Activated naive CD4-positive, alpha-beta T cell treated with anti-CD3 and anti-CD28 coated beads, Interleukin-2, amount 10 ng/mL, durations not matched to agents 7 days and 5 days (primary cell): ENCODE measurements at regions not wholly inside any gene's neighbourhood (a gene's known extent, or its start where the extent isn't known, plus 50 kb on each side); places are given as distances from the start of the nearest gene placed in this dataset.
A peak's percentile ranks its signal among the peaks of the same experiment; 100 is the strongest.

Experiments
- CTCF ChIA-PET: fragments of 350-600 bp; sonication (Branson Sonifier 250); formaldehyde crosslinking; loops from one replicate; lab custom pipeline; 2021; ENCODE audit warnings: antibody characterized with exemption; lab: Charles Lee
- DNase-seq: peaks from one replicate; pipeline ENCODE4 v3.0.0-alpha.2; 2020
- H3K27ac Mint-ChIP-seq: one replicate; pipeline ENCODE4 v1.8.0; 2021; ENCODE audit warnings: mild to moderate bottlenecking, moderate library complexity, mixed read lengths
- H3K27me3 Mint-ChIP-seq: one replicate; pipeline ENCODE4 v1.8.0; 2021; ENCODE audit warnings: mild to moderate bottlenecking, mixed read lengths
- H3K36me3 Mint-ChIP-seq: one replicate; pipeline ENCODE4 v1.8.0; 2021; ENCODE audit warnings: mixed read lengths
- H3K4me1 Mint-ChIP-seq: one replicate; pipeline ENCODE4 v1.8.0; 2021; ENCODE audit warnings: mixed read lengths
- H3K4me3 Mint-ChIP-seq: one replicate; pipeline ENCODE4 v1.8.0; 2021; ENCODE audit warnings: mild to moderate bottlenecking, moderate library complexity, mixed read lengths
- H3K9me3 Mint-ChIP-seq: one replicate; pipeline ENCODE4 v1.8.0; 2021; ENCODE audit warnings: mixed read lengths

DNA sequence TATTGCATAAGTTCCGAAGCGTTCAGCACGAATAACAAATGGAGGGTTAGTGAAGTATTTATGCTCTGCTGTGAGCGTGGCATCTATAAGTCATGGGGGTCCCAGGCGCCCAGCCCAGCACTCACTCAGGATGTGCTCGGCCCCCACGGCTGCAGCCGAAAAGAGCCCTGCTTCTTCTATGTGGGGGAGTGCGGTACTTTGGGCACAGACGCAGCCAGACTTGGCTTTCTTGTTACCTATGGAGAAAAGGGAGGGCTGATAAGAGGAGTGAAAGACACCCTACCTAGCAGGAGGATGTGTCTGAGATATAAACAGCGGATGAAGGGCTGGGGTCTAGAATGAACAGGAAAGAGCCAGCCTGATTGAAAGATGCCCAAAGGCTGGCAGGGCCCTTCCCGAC lies 51.4 kb downstream of the MRPL36 start:
- peaks cover 21% of the 10 kb centered on the region for H3K27me3 Mint-ChIP-seq
- no peaks in the 10 kb centered on the region for H3K9me3 Mint-ChIP-seq
- H3K27ac Mint-ChIP-seq = no peak overlapping the region
- H3K4me1 Mint-ChIP-seq = no peaks in the 10 kb centered on the region
- CTCF ChIA-PET = no interaction called here
- DNase-seq = peak; percentile 11
- H3K4me3 Mint-ChIP-seq = no peak overlapping the region
- H3K36me3 Mint-ChIP-seq = no peaks in the 10 kb centered on the region

DNA sequence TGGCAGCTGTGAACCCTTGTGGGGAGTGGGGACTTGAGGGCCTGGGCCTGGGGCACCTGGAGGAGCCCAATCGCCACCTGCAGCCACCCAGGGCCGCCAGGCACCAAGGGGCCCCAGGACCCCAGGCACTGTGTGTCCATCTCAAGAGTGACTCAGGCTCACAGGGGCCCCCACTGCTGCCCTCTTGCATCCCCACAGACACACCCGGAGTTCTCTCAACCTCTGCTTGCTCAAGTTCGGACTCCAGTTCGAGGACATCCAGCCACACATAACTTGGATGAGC lies 51.9 kb downstream of the MRPL36 start:
- no peaks in the 10 kb centered on the region for H3K36me3 Mint-ChIP-seq

DNA sequence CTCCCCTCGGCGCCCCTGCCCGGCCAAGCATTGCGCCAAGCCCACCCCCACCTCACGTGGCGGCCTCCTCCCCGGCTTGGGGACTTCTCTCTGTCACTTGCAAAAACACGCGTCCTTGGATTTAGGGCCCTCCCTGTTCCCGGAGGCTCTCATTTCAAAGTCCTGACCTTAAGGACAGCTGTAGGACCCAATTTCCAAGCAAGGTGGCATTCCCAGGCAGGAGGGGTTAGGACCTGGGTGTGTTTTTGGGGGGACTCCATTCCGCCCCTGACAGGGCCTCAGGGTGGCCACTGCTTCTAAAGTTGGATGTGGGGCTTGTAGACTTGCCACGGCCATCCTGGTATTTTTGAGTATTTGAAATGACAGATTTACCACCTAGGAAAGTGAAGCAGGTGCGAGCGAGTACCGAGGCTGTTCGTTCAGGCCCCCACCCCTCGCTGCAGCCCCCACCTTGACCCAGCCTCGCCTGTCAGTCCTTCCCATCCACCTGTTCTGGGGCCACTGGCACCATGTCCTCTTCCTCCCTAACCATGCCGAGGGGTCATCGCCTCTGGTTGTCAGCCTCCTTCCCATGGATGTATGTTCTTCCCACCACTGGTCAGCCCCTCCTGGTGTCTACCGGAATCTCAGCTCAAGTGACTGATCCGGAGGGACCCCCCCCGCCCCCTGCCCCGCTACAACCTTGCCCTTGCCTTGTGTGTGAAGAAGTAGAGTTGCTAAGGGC lies 52.4 kb downstream of the MRPL36 start:
- H3K27me3 Mint-ChIP-seq = peaks cover 28% of the 10 kb centered on the region
- H3K36me3 Mint-ChIP-seq = no peaks in the 10 kb centered on the region
- H3K27ac Mint-ChIP-seq = no peak overlapping the region
- DNase-seq = peak; percentile 12
- CTCF ChIA-PET = no interaction called here
- H3K9me3 Mint-ChIP-seq = no peaks in the 10 kb centered on the region
- H3K4me3 Mint-ChIP-seq = no peak overlapping the region
- H3K4me1 Mint-ChIP-seq = no peaks in the 10 kb centered on the region

More for the DNA sequence above, 51.9 kb downstream of the MRPL36 start:
- no peak overlapping the region for H3K4me3 Mint-ChIP-seq
- DNase-seq = peak; percentile 5
- no peaks in the 10 kb centered on the region for H3K9me3 Mint-ChIP-seq
- CTCF ChIA-PET = no interaction called here
- no peaks in the 10 kb centered on the region for H3K4me1 Mint-ChIP-seq
- no peak overlapping the region for H3K27ac Mint-ChIP-seq
- peaks cover 26% of the 10 kb centered on the region for H3K27me3 Mint-ChIP-seq

DNA sequence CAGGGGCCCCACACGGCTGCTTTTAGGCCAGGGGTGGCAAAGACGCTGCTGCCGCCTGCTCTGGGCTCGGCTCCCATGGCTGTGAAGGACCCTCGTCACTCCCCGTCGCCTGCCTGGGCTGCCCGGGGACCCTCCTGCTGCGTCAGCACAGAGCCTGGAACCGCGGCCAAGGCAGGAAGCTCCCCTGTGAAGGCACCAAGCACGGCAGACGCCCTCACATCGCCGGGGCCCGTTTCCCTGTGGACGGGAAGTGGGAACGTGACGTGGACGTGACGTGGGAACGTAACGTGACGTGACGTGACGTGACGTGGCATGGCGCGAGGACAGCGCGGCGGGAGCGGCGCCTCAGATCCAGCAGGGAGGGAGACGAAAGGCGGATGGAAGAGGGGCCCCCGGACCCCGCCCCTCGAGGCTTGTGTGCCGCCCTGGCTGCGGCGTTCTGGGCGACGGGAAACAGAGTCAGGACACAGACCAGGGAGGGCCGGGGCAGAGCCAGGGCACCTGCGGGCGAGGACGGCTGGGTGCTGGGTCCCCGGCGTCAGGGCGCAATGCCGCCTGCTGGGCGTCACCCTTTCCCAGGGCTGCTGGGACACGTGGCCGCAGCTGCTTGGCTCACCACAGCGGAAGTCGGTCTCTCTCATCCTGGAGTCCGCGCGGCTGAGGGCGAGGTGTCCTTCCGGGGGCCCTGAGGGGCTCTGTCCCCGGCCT lies 53.1 kb downstream of the MRPL36 start:
- no peaks in the 10 kb centered on the region for H3K4me1 Mint-ChIP-seq
- H3K9me3 Mint-ChIP-seq = no peaks in the 10 kb centered on the region
- CTCF ChIA-PET = no interaction called here
- H3K27me3 Mint-ChIP-seq = peaks cover 28% of the 10 kb centered on the region
- H3K4me3 Mint-ChIP-seq = no peak overlapping the region
- no peaks in the 10 kb centered on the region for H3K36me3 Mint-ChIP-seq
- H3K27ac Mint-ChIP-seq = no peak overlapping the region
- peak; percentile 16 for DNase-seq

DNA sequence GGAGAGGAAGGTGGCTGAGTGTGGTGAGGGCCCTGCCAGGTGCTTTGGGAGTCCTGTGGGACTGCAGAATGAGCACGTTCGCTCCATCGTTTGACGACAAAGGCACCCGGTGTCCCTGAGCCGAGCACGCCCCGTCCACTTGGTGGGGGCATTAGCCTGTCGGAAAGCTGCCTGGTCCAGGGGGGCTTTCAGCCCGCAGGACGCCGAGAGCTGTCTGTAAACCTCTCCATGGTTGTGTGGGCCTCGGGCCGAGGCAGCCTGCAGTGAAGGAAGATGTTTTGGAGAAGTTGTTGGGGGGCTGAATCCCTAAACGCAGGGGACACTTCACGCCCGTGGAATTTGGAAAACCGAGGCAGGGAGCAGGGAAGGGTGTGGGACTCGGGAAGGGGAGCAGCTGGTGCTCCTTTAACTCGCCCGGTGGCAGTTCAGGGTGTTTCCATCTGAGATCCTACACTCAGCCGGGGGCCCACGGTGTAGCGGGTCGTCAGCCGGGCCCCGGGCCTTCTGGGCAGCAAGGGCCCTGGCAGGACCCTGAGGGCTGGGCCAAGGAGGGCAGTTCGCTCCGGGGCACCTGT lies 53.8 kb downstream of the MRPL36 start:
- Mint-ChIP-seq H3K4me1 (no peaks in the 10 kb centered on the region), H3K27me3 (peaks cover 34% of the 10 kb centered on the region), H3K27ac (no peak overlapping the region), H3K9me3 (no peaks in the 10 kb centered on the region), H3K36me3 (no peaks in the 10 kb centered on the region), H3K4me3 (no peak overlapping the region)
- peak; percentile 3 for DNase-seq
- CTCF ChIA-PET = no interaction called here

DNA sequence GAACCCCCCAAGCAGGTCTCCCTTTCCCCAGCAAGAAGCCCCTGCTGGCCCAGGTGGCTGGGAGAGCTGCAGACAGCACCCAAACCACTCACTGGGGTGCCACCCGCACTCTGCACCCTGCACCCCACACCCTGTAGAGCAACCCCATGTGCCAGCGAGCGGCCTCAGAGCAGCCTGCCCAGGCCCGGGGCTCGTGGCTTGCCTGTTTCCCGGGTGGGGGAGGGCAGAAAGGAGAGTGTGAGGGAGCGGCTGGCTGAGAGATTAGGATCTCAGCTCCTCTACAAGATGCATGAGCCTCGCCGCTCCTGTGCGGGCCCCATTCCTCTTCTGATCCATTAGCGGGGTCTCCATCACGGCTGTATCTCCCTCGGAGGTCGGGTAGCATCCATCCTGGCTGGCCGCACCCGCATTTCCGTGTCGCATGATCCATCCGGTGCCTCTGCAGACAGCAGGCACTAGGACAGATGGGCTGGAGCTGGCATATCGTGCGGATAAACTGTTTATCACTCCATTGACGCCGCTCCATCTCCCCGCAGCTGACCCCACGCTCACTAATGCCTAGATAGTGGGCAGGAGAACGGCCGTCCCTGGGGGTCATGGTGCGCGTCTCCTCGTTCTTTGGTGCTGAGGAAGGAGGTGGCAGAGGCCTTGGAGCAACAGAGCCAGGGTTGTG lies 54.4 kb downstream of the MRPL36 start:
- H3K4me3 Mint-ChIP-seq = no peak overlapping the region
- H3K9me3 Mint-ChIP-seq = no peaks in the 10 kb centered on the region
- H3K27me3 Mint-ChIP-seq = peaks cover 34% of the 10 kb centered on the region
- H3K36me3 Mint-ChIP-seq = no peaks in the 10 kb centered on the region
- no peaks in the 10 kb centered on the region for H3K4me1 Mint-ChIP-seq
- DNase-seq = peak; percentile 17
- CTCF ChIA-PET = no interaction called here
- H3K27ac Mint-ChIP-seq = no peak overlapping the region

DNA sequence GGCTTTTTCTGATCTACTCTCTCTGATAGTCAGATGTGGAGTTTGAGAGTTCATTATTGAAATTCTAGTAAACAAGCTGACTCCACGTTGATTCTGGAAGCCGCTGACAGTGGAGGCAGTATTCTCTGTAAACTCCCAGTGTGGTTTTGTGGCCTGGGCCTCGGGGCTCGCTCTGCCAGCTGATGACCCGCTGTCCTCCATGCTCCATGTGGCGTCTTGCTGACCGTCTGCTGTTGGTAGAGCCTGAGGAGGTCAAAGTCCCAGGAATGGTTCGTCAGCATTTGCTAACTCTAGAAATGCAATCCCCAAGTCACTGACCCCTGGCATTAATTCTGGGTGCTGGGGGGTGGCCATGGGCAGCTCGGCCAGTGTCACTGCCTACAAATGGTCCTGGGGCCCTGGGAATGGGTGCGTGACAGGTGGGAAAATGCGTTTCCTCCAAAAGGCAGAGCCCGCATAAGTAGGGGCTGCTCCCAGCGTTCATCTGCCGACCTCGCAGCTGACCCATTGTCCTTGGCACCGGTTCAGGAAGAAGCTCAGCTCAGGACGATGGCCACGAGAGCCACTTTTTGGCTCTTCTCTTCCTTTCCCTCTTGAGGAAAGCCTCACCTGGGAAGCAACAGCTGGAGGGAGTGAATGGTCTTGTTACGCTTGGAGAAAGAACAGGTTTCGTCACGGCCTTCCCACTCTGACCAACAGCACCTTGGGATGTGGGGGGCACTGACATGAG lies 55.1 kb downstream of the MRPL36 start:
- peaks cover 5% of the 10 kb centered on the region for H3K9me3 Mint-ChIP-seq
- no peaks in the 10 kb centered on the region for H3K36me3 Mint-ChIP-seq
- no peaks in the 10 kb centered on the region for H3K4me1 Mint-ChIP-seq
- no peak overlapping the region for H3K4me3 Mint-ChIP-seq
- H3K27ac Mint-ChIP-seq = no peak overlapping the region
- peaks cover 34% of the 10 kb centered on the region for H3K27me3 Mint-ChIP-seq
- CTCF ChIA-PET = no interaction called here
- no peak for DNase-seq

DNA sequence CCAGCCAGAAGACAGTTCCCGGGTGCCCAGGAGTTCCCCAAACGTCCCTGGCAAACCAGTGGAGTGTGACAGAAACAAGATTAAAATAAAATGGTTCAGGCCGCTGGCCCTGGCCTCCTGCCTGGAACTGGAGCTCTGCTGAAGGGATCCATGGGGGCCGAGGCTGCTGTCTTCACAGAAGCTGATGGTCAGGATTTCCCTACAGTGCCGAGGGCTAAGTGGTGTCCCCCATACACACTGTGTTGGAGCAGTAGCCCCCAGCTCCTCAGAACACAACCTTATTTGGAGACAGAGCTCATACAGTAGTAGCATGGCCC lies 55.9 kb downstream of the MRPL36 start:
- CTCF ChIA-PET = interaction anchor here (1.0 kb wide), 1 partner anchor 12 kb away, joined by 3 read pairs; no protein-coding TSS in a partner anchor
- H3K27ac Mint-ChIP-seq = no peak overlapping the region
- H3K9me3 Mint-ChIP-seq = peaks cover 5% of the 10 kb centered on the region
- no peak overlapping the region for H3K4me3 Mint-ChIP-seq
- H3K4me1 Mint-ChIP-seq = no peaks in the 10 kb centered on the region
- peak; percentile 3 for DNase-seq
- no peaks in the 10 kb centered on the region for H3K36me3 Mint-ChIP-seq
- peaks cover 37% of the 10 kb centered on the region for H3K27me3 Mint-ChIP-seq

DNA sequence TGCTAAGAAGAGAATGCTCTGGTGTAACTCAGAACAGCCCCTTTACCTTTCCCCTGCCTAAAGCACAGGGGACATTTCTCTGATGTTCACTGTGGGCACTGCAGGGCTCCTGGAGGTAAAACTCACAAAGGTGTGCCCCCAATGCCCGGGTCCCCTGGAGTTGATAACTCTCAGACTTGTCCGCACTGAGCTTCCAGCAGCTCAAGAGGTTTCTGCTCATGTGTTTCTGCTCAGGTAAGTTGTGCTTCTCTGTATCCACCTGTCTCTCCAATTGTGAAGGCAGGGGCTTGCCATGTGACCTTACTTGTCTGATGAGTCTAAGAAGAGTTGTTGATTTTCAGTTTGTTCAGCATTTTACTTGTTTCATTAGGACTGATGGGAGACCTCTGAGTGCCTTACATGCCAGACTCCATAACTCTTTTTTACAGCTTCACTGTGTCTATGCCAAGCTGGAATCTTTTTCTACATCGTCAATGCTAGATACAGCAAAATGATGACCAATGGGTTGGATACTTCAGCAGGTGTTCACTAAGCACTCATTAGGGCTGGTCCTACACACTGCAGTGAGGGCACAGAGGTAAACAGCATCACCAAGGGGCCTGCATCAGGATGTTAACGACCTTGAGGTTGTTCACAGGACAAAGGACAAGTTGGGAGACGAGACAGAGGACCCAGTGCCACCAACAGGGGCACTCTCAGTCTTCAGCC lies 56.4 kb downstream of the MRPL36 start:
- H3K9me3 Mint-ChIP-seq = peaks cover 5% of the 10 kb centered on the region
- DNase-seq = peak; percentile 15
- H3K36me3 Mint-ChIP-seq = no peaks in the 10 kb centered on the region
- no peaks in the 10 kb centered on the region for H3K4me1 Mint-ChIP-seq
- no peak overlapping the region for H3K4me3 Mint-ChIP-seq
- no peak overlapping the region for H3K27ac Mint-ChIP-seq
- CTCF ChIA-PET = interaction anchor here (0.9 to 1.0 kb wide), 2 partner anchors 10 to 11 kb away, joined by 3 read pairs; no protein-coding TSS in a partner anchor
- H3K27me3 Mint-ChIP-seq = peaks cover 37% of the 10 kb centered on the region

DNA sequence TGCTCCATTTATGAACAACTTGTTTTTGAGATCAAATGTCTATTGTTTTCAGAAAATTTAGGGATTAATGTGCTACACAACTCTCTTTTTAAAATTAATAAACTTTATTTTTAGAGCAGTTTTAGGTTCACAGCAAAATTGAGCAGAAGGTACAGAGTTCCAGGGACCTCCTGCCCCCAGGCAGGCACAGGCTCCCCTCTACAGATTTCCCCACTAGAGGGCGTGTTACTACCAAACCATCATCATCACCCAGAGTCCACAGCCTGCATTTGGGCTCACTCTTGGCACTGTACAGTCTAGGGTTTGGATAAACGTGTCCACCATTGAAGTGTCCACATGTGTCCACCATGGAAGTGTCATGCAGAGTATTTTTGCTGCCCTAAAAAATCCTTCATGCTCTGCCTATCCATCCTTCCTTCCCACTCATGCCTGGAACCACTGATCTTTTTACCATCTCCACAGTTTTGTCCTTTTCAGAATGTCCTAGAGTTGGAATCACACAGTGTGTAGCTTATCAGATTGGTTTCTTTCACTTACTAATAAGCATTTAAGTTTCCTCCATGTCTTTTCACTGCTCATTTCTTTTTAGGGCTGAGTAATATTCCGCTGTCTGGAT lies 61.7 kb downstream of the MRPL36 start:
- peaks cover 32% of the 10 kb centered on the region for H3K27me3 Mint-ChIP-seq
- H3K4me3 Mint-ChIP-seq = no peak overlapping the region

DNA sequence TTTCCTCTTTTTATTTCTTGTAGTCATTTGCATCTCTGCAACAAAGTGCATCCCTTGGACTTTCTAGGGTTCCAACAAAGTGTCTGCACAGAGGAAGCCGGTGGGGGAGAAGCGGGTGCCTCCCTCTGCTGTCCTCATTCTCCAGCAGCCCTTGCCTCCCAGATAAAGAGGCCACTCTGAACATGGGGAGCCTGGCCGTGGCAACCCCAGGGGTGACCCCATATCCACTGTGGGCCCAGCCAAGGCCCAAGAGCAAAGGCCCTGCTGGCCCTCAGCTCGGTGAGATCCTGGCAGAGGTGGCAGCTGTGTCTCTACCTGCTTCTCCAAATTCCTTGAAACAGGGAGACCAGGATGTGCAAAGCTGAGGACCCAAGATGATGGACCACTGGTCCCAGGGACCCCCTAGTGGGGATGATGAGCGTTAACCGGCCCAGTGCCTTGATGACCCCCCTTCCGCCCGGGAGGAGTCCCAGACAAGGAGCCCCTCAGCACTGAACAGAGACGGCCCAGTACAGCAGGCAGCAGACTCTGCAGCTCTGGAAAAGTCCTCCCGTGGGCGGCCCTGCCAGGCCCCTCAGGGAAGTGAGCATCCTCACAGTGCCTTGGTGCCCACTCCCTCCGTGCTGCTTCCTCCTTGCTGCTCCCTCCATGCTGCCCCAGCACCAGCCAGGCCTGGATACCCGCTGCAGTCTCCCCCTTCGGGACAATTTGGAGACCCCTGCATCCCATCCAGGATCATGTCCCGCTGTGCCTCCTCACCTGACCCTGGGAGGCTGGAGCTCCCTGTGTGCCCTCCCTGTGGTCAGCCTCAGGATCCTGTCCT lies 62.5 kb downstream of the MRPL36 start:
- CTCF ChIA-PET = interaction anchor here (1.0 to 1.2 kb wide), 2 partner anchors 13 to 71 kb away, joined by 3 to 4 read pairs; no protein-coding TSS in a partner anchor
- H3K9me3 Mint-ChIP-seq = peaks cover 5% of the 10 kb centered on the region
- DNase-seq = peak; percentile 19

More for the DNA sequence above, 61.7 kb downstream of the MRPL36 start:
- H3K27ac Mint-ChIP-seq = no peak overlapping the region
- CTCF ChIA-PET = interaction anchor here (0.9 to 1.6 kb wide), 3 partner anchors 14 to 70 kb away, joined by 4 to 5 read pairs (median 4); no protein-coding TSS in a partner anchor
- H3K4me1 Mint-ChIP-seq = no peaks in the 10 kb centered on the region
- peak; percentile 63 for DNase-seq
- H3K9me3 Mint-ChIP-seq = peaks cover 5% of the 10 kb centered on the region
- H3K36me3 Mint-ChIP-seq = no peaks in the 10 kb centered on the region

DNA sequence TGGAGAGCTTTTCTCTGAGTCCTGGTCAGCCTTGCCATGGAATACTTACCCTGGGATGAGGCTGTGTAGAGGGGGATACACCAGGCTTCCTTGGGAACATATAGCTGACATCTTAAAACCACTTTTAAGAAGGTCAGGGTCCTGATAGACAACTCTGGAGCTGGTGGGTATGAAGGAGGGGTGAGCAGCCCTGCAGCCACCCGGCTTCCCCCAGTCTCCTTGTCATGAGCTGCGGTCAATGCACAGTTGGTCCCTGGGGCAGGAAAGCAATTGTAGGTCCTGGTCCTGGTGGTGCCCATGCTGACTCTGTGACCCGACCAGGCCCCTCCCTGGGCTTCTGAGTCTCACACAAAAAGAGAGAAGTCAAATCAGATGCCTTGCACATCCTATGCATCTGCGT lies 63.6 kb downstream of the MRPL36 start:
- Mint-ChIP-seq H3K27ac (no peak overlapping the region), H3K36me3 (no peaks in the 10 kb centered on the region), H3K27me3 (peaks cover 24% of the 10 kb centered on the region), H3K4me3 (no peak overlapping the region), H3K4me1 (no peaks in the 10 kb centered on the region), H3K9me3 (peaks cover 5% of the 10 kb centered on the region)
- DNase-seq = no peak
- CTCF ChIA-PET = interaction anchor here (1.3 to 1.7 kb wide), 2 partner anchors 8 to 68 kb away, joined by 3 to 5 read pairs; no protein-coding TSS in a partner anchor

More for the DNA sequence above, 62.5 kb downstream of the MRPL36 start:
- Mint-ChIP-seq H3K27me3 (peaks cover 28% of the 10 kb centered on the region), H3K27ac (no peak overlapping the region), H3K4me3 (no peak overlapping the region), H3K4me1 (no peaks in the 10 kb centered on the region), H3K36me3 (no peaks in the 10 kb centered on the region)
